ENCODE measurements at regions not wholly inside any gene's neighbourhood (a gene's known extent, or its start where the extent isn't known, plus 50 kb on each side); places are given as distances from the start of the nearest gene placed in this dataset.
"Not testable (repeated sequence)": the region's sequence is repeated elsewhere in the genome, so short reads cannot be mapped to it uniquely, and the experiment has no call there.

DNA sequence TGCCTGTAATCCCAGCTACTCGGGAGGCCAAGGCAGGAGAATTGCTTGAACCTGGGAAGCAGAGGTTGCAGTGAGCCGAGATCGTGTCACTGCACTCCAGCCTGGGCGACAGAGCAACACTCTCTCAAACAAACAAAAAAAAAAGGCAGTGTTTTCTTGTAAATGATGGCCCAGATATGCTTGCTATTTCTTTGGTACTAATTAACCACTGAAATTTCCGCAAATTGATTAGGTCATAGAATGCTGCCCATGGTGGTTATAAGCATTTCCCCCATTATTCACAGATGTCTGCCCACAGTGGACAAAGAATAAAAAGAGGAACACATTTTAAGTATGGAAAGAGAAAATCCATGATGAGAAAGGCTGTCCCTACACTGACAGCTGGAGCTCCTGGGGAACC, 49.9 kb upstream of the DAAM1 start:
- not testable (repeated sequence) for H3K4me3 ChIP-seq, FAIRE-seq

More for the DNA sequence above, 49.9 kb upstream of the DAAM1 start:
- H3K27ac ChIP-seq (ENCODE audit: control insufficient read depth, insufficient read depth); H3K79me2 ChIP-seq (ENCODE audit: control insufficient read depth, insufficient read depth, low read length); H2AFZ ChIP-seq (ENCODE audit: control insufficient read depth, low read depth, low read length); H3K36me3 ChIP-seq (ENCODE audit: control insufficient read depth in 2 of 2, insufficient read depth in 2 of 2, low read length in 1 of 2); H4K20me1 ChIP-seq (ENCODE audit: control insufficient read depth, insufficient read depth); H3K9ac ChIP-seq (ENCODE audit: control insufficient read depth, insufficient read depth, low read length); H3K27me3 ChIP-seq (replicated peaks in 1 of 2; ENCODE audit: control insufficient read depth in 2 of 2, insufficient read depth in 2 of 2, low read length in 1 of 2); BruUV-seq (replicated peaks); H3K9me3 ChIP-seq (replicated peaks; ENCODE audit: control insufficient read depth, insufficient read depth, low read length); in situ Hi-C loops (cut with MboI); H3K4me1 ChIP-seq (ENCODE audit: control insufficient read depth, insufficient read depth, low read length); H3K4me2 ChIP-seq (ENCODE audit: control insufficient read depth, insufficient read depth); RAD21 ChIA-PET (ENCODE audit: unreplicated experiment); DNase-seq (ENCODE audit: low read depth, low spot score); POLR2A ChIA-PET: not testable (repeated sequence)
- intact Hi-C loops (cut with micrococcal nuclease; ENCODE audit: unreplicated experiment), result loop anchor here (5.0 kb wide), 1 partner anchor 39 kb away; no protein-coding TSS in a partner anchor
- ChIA-PET CTCF (interaction anchor here (0.6 to 2.4 kb wide), 3 partner anchors 10 to 191 kb away, joined by 3 to 7 read pairs (median 5); no protein-coding TSS in a partner anchor), SMC1A (ENCODE audit: uncharacterized antibody, unreplicated experiment) (interaction anchor here (2.1 kb wide), 1 partner anchor 10 kb away, joined by 5 read pairs; no protein-coding TSS in a partner anchor)
- WGBS (ENCODE audit: insufficient coverage, insufficient replicate concordance, low lambda C conversion rate, missing lambda C conversion rate), result 76% methylated on average over 5 of the region's 5 CpGs
- peak; percentile 73 for ATAC-seq
- peak; percentile 49; the same call in 1 of the 2 replicates for TF ChIP-seq SPI1 (IDR thresholded peaks at IDR 0.05; ENCODE audit: borderline replicate concordance, insufficient read depth, low read depth, low read length)
- TF ChIP-seq MTA2 (IDR thresholded peaks at IDR 0.05; ENCODE audit: low read depth), result peak; percentile 87
- peak in 1 of 2 experiments; percentile 41; a peak in 2 of 4 replicates for TF ChIP-seq IKZF2 (IDR thresholded peaks at IDR 0.05)
- peak; percentile 48; the same call in 1 of the 2 replicates for TF ChIP-seq BCL11A (IDR thresholded peaks at IDR 0.05; ENCODE audit: low read depth, low read length)
- TF ChIP-seq ATF7 (IDR thresholded peaks at IDR 0.05; ENCODE audit: low read depth), result peak; percentile 63
- peak; percentile 49 for TF ChIP-seq IKZF1 (conservative IDR thresholded peaks at IDR 0.05)

Measured in GM12878 (cell line).